Fibroblast of skin of scalp (primary cell): ENCODE measurements at regions not wholly inside any gene's neighbourhood (a gene's known extent, or its start where the extent isn't known, plus 50 kb on each side); places are given as distances from the start of the nearest gene placed in this dataset.

ENCODE experiments used
- DNase-seq: peaks from one replicate; pipeline ENCODE4 v3.0.0-alpha.2; 2013

GRCh38 chr6:81694855-81695254, 57.6 kb downstream of the TENT5A start:
- DNase-seq: no peak

- DNase-seq: no peak
Measured at GRCh38 chr6:81694207-81694606, 58.3 kb downstream of the TENT5A start.

- no peak for DNase-seq
Measured at GRCh38 chr6:81693266-81693665, 59.2 kb downstream of the TENT5A start.

GRCh38 chr6:81690073-81690472, 62.4 kb downstream of the TENT5A start:
- no peak for DNase-seq

GRCh38 chr6:81689580-81689979, 62.9 kb downstream of the TENT5A start:
- DNase-seq: no peak

- no peak for DNase-seq
Measured at GRCh38 chr6:81683912-81684311, 68.6 kb downstream of the TENT5A start.

- DNase-seq: no peak
Measured at GRCh38 chr6:81682858-81683620, 69.4 kb downstream of the TENT5A start.

GRCh38 chr6:81682235-81682795, 70.2 kb downstream of the TENT5A start:
- DNase-seq: no peak

GRCh38 chr6:81669445-81669844, 83.0 kb downstream of the TENT5A start:
- no peak for DNase-seq

- DNase-seq: no peak
Measured at GRCh38 chr6:81668615-81669047, 83.8 kb downstream of the TENT5A start.

GRCh38 chr6:81666481-81666880, 86.0 kb downstream of the TENT5A start:
- DNase-seq: no peak

GRCh38 chr6:81656231-81656630, 96.2 kb downstream of the TENT5A start:
- no peak for DNase-seq

GRCh38 chr6:81655696-81656095, 96.8 kb downstream of the TENT5A start:
- peak; percentile 27 for DNase-seq

- DNase-seq: no peak
Measured at GRCh38 chr6:81648502-81648901, 104.0 kb downstream of the TENT5A start.

- DNase-seq: no peak
Measured at GRCh38 chr6:81643156-81643555, 109.3 kb downstream of the TENT5A start.

GRCh38 chr6:81640891-81641290, 111.6 kb downstream of the TENT5A start:
- DNase-seq: no peak

- no peak for DNase-seq
Measured at GRCh38 chr6:81640126-81640525, 112.4 kb downstream of the TENT5A start.

- DNase-seq: no peak
Measured at GRCh38 chr6:81638366-81638765, 114.1 kb downstream of the TENT5A start.

- no peak for DNase-seq
Measured at GRCh38 chr6:81636930-81637568, 115.4 kb downstream of the TENT5A start.

GRCh38 chr6:81634155-81634880, 118.2 kb downstream of the TENT5A start:
- no peak for DNase-seq

GRCh38 chr6:81633391-81633790, 119.1 kb downstream of the TENT5A start:
- no peak for DNase-seq

- DNase-seq: no peak
Measured at GRCh38 chr6:81630719-81631118, 121.8 kb downstream of the TENT5A start.

- peak; percentile 30 for DNase-seq
Measured at GRCh38 chr6:81625216-81625615, 127.3 kb downstream of the TENT5A start.
